ENCODE measurements at regions not wholly inside any gene's neighbourhood (a gene's known extent, or its start where the extent isn't known, plus 50 kb on each side); places are given as distances from the start of the nearest gene placed in this dataset.

- no peak for TF ChIP-seq CTCF (IDR thresholded peaks at IDR 0.05; ENCODE audit: partially characterized antibody, unreplicated experiment)
- DNase-seq, result no peak
- Mint-ChIP-seq H3K27me3 (ENCODE audit: unreplicated experiment) (no peaks in the 10 kb centered on the region), H3K27ac (ENCODE audit: unreplicated experiment) (no peak overlapping the region), H3K4me1 (ENCODE audit: low read depth, unreplicated experiment) (no peaks in the 10 kb centered on the region), H3K4me3 (ENCODE audit: unreplicated experiment) (no peak overlapping the region), H3K9me3 (ENCODE audit: unreplicated experiment) (no peaks in the 10 kb centered on the region), H3K36me3 (ENCODE audit: unreplicated experiment) (no peaks in the 10 kb centered on the region)
Observed at GRCh38 chr10:44755481-44755880, 155.7 kb upstream of the TMEM72 start.

GRCh38 chr10:44756216-44756615 lies 154.9 kb upstream of the TMEM72 start:
- no peak for DNase-seq
- no peak for TF ChIP-seq CTCF (IDR thresholded peaks at IDR 0.05; ENCODE audit: partially characterized antibody, unreplicated experiment)
- H3K27me3 Mint-ChIP-seq (ENCODE audit: unreplicated experiment), result no peaks in the 10 kb centered on the region
- H3K9me3 Mint-ChIP-seq (ENCODE audit: unreplicated experiment), result no peaks in the 10 kb centered on the region
- no peaks in the 10 kb centered on the region for H3K36me3 Mint-ChIP-seq (ENCODE audit: unreplicated experiment)
- H3K27ac Mint-ChIP-seq (ENCODE audit: unreplicated experiment), result no peak overlapping the region
- no peaks in the 10 kb centered on the region for H3K4me1 Mint-ChIP-seq (ENCODE audit: low read depth, unreplicated experiment)
- no peak overlapping the region for H3K4me3 Mint-ChIP-seq (ENCODE audit: unreplicated experiment)

GRCh38 chr10:44757551-44758205 lies 153.5 kb upstream of the TMEM72 start:
- Mint-ChIP-seq H3K4me1 (ENCODE audit: low read depth, unreplicated experiment) (no peaks in the 10 kb centered on the region), H3K9me3 (ENCODE audit: unreplicated experiment) (no peaks in the 10 kb centered on the region), H3K36me3 (ENCODE audit: unreplicated experiment) (no peaks in the 10 kb centered on the region), H3K27ac (ENCODE audit: unreplicated experiment) (no peak overlapping the region), H3K27me3 (ENCODE audit: unreplicated experiment) (no peaks in the 10 kb centered on the region), H3K4me3 (ENCODE audit: unreplicated experiment) (no peak overlapping the region)
- DNase-seq, result no peak
- TF ChIP-seq CTCF (IDR thresholded peaks at IDR 0.05; ENCODE audit: partially characterized antibody, unreplicated experiment), result no peak

GRCh38 chr10:44759122-44759521 lies 152.0 kb upstream of the TMEM72 start:
- H3K4me3 Mint-ChIP-seq (ENCODE audit: unreplicated experiment), result no peak overlapping the region
- no peaks in the 10 kb centered on the region for H3K36me3 Mint-ChIP-seq (ENCODE audit: unreplicated experiment)
- no peak overlapping the region for H3K27ac Mint-ChIP-seq (ENCODE audit: unreplicated experiment)
- H3K4me1 Mint-ChIP-seq (ENCODE audit: low read depth, unreplicated experiment), result no peaks in the 10 kb centered on the region
- H3K27me3 Mint-ChIP-seq (ENCODE audit: unreplicated experiment), result no peaks in the 10 kb centered on the region
- TF ChIP-seq CTCF (IDR thresholded peaks at IDR 0.05; ENCODE audit: partially characterized antibody, unreplicated experiment), result no peak
- no peak for DNase-seq
- no peaks in the 10 kb centered on the region for H3K9me3 Mint-ChIP-seq (ENCODE audit: unreplicated experiment)

GRCh38 chr10:44760513-44760912 lies 150.6 kb upstream of the TMEM72 start:
- Mint-ChIP-seq H3K9me3 (ENCODE audit: unreplicated experiment) (no peaks in the 10 kb centered on the region), H3K4me1 (ENCODE audit: low read depth, unreplicated experiment) (no peaks in the 10 kb centered on the region), H3K4me3 (ENCODE audit: unreplicated experiment) (no peak overlapping the region), H3K27ac (ENCODE audit: unreplicated experiment) (no peak overlapping the region), H3K27me3 (ENCODE audit: unreplicated experiment) (no peaks in the 10 kb centered on the region), H3K36me3 (ENCODE audit: unreplicated experiment) (no peaks in the 10 kb centered on the region)
- DNase-seq, result no peak
- TF ChIP-seq CTCF (IDR thresholded peaks at IDR 0.05; ENCODE audit: partially characterized antibody, unreplicated experiment), result no peak

Measured in glutamatergic neuron (in vitro differentiated cells).